ENCODE measurements at regions not wholly inside any gene's neighbourhood (a gene's known extent, or its start where the extent isn't known, plus 50 kb on each side); places are given as distances from the start of the nearest gene placed in this dataset.

GRCh38 chr5:58198330-58198729 lies 261.6 kb downstream of the PLK2 start:
- TF ChIP-seq CTCF (IDR thresholded peaks at IDR 0.05), result no peak
- TF ChIP-seq POLR2A (IDR thresholded peaks at IDR 0.05), result no peak
- no peak for TF ChIP-seq POLR2AphosphoS5 (IDR thresholded peaks at IDR 0.05)
